PFSK-1 (cell line): ENCODE measurements at regions not wholly inside any gene's neighbourhood (a gene's known extent, or its start where the extent isn't known, plus 50 kb on each side); places are given as distances from the start of the nearest gene placed in this dataset.

Experiments
- FOXP2 ChIP-seq: optimal IDR thresholded peaks from 2 replicates; pipeline ENCODE3; 2011; ENCODE audit warnings: borderline replicate concordance, control low read depth, inconsistent platforms; ENCODE audit not compliant: insufficient read depth; ENCODE audit errors: extremely low read length, extremely low read depth
- POLR2AphosphoS5 ChIP-seq: IDR thresholded peaks from 2 replicates; pipeline ENCODE4 v1.6.1; 2012; ENCODE audit warnings: low read depth, mild to moderate bottlenecking, control low read depth, low read length, moderate library complexity
- REST ChIP-seq, 2 experiments: IDR thresholded peaks; 2 replicates each; pipeline versions ENCODE4 v1.6.1 to v1.8.0; 2011 to 2012; ENCODE audit warnings: low read depth in 2 of 2, low read length in 2 of 2, control low read depth in 1 of 2, inconsistent platforms in 1 of 2, mild to moderate bottlenecking in 1 of 2, moderate library complexity in 1 of 2; ENCODE audit not compliant: insufficient read depth in 1 of 2
- SIN3A ChIP-seq: IDR thresholded peaks from 2 replicates; pipeline ENCODE4 v1.6.1; 2012; ENCODE audit warnings: mild to moderate bottlenecking, low read length, moderate library complexity, borderline replicate concordance; ENCODE audit not compliant: insufficient read depth
- TAF1 ChIP-seq: IDR thresholded peaks from 2 replicates; pipeline ENCODE4 v1.6.1; 2012; ENCODE audit warnings: low read length, control low read depth, borderline replicate concordance; ENCODE audit not compliant: insufficient read depth

DNA sequence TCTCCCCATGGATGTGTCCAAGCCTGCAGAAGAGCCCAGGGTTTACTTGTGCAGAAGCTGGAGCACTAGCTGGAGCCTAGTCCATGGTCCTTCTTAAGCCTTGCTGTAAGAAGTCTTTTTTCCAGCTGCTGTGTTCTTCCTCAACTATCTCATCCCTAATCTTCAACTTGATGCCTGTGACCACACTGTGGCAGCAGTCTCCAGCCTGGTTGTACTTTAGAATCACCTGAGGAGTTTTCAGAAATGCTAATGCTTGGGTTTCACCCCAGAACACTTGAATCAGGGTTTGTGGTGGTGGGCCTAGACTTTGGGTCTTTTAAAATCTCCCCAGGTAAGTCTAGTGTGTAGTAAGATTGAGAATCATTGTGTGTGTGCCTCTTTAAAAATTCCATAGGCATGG lies 173.6 kb downstream of the ADCYAP1 start:
- TF ChIP-seq POLR2AphosphoS5 (no peak), REST (IDR thresholded peaks at IDR 0.05; ENCODE audit: insufficient read depth in 1 of 2, low read depth in 2 of 2, low read length in 2 of 2) (no peak), TAF1 (no peak), SIN3A (no peak), FOXP2 (no peak)
